Fibroblast of skin of left biceps (primary cell): ENCODE measurements at regions not wholly inside any gene's neighbourhood (a gene's known extent, or its start where the extent isn't known, plus 50 kb on each side); places are given as distances from the start of the nearest gene placed in this dataset.

Source experiments
- DNase-seq, 2 experiments: peaks; one replicate each; pipeline ENCODE4 v3.0.0-alpha.2; 2013; ENCODE audit warnings: low read depth in 2 of 2

- DNase-seq, result peak in 1 of 2 experiments; percentile 28
Observed at GRCh38 chr5:74192606-74193299, 447.8 kb downstream of the ENC1 start.

- DNase-seq, result no peak
Observed at GRCh38 chr5:74188351-74189105, 452.0 kb downstream of the ENC1 start.

DNA sequence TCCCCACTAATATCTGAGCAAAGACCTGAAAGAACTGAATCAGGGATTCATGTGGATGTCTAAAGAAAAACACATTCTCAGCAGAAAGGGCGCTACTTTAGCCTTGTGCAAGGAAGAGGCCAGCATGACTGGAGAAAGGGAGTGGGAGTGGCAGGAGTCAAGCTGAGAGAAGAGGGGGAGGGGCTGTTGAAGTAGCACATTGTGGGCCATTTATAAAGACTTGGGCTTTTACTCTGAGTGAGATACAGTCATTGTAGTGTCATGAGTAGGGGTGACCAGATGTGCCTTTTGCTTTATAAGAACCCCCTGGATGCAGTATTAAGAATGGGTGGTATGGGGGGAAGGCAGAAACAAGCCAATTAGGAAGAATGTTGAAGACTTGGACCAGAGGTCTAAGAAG, 452.8 kb downstream of the ENC1 start:
- DNase-seq, result no peak

GRCh38 chr5:74186356-74187315, 453.9 kb downstream of the ENC1 start:
- DNase-seq, result peak in 1 of 2 experiments; percentile 23

GRCh38 chr5:74185599-74185998, 454.9 kb downstream of the ENC1 start:
- DNase-seq, result no peak

- DNase-seq, result no peak
Observed at GRCh38 chr5:74184649-74185048, 455.9 kb downstream of the ENC1 start.

DNA sequence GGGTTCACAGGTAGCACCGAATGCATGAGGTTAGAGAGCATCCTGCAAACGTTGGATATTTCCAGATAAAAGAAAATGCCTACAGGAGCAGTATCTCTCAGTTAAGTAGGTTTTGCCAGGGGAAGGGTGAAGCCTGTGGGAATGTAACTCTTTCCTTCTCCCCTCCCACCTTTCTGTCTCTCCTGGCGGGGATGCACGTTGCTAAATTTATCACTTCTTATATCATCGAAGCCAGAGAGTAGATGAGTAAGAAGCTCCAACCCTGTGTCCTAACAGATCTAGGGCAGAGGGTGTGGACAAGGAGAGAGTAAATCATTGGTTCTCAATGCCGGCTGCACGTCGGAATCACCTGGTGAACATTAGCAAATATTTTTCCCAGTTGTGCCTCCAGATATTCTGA, 457.5 kb downstream of the ENC1 start:
- DNase-seq, result no peak

DNA sequence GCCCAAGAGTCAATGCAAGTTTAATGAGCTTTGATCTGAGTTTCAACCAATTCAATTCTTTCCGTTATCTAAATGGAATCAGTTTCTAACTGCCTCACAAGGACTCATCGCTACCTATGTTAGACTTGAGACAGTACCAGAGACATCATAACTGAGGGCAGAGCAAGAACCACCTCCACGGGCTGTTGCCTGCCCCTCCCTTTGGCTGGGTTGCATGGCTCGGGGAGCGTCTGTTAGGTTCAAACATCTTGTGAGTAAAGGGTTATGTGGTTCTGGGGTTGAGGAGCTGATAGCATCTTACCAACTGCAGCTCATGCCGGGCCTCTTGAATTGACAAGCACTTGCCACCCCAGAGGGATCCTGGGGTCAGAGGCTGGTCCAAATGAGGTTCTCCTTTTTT, 457.9 kb downstream of the ENC1 start:
- DNase-seq, result no peak

DNA sequence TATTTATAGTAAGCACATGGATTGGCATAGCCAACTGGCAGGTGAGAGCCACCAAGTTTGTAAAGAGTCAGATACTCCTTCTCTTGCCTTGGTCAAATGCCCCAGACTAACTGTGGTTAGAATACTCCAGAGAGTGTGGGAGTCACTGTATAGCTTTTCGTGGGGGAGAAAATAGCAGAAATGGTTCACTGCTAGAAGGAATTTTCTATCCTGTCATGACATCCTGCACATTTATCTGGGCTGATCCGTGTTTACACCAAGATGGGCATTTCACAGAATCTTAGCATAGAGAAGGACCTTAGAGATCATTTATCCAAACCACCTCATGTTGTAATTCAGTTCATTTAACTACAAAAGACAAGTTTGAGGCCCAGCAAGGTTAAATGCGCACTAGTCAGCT, 460.8 kb downstream of the ENC1 start:
- DNase-seq, result no peak

DNA sequence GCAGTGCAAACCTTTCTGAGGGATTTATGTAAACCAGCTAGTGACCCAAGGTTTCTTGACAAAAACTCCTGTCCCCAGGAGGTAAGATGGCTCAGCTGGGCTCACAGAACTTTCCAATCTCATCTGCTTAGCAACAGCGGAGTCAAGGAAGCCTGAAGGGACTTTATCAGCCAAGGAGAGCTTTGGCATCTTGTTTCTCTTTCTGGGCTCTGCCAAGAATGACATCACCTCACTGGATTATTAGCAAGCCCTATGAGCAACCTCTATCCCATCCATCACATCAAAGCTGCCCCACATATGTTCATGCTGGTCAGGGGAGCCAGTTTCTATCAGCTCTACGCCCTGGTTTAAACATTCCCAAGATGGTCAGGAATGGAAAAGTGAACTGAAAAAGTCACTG, 461.3 kb downstream of the ENC1 start:
- peak; percentile 48 to 57 for DNase-seq

- no peak for DNase-seq
Observed at GRCh38 chr5:74177961-74178360, 462.6 kb downstream of the ENC1 start.

- DNase-seq, result no peak
Observed at GRCh38 chr5:74174366-74174765, 466.2 kb downstream of the ENC1 start.

GRCh38 chr5:74173665-74174064, 466.9 kb downstream of the ENC1 start:
- no peak for DNase-seq

GRCh38 chr5:74173241-74173640, 467.3 kb downstream of the ENC1 start:
- no peak for DNase-seq

DNA sequence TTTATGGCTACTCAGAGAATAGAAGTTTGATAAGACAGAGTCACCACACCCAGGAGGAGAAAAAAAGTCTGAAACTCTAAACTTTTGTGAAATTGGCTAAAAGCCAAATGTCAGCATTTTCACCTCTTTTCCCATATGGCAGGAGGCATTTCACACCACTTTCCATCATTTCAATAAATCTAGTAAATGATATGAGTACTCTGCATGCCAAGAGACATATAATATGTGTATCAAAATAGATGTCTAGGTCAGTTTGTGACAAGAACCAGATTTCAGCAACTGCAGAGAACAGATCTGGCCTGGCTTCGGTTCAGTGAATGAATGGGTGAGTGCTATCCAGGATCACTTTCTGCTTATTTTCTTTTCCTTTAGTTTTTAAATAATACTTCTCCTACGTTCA, 470.8 kb downstream of the ENC1 start:
- no peak for DNase-seq

DNA sequence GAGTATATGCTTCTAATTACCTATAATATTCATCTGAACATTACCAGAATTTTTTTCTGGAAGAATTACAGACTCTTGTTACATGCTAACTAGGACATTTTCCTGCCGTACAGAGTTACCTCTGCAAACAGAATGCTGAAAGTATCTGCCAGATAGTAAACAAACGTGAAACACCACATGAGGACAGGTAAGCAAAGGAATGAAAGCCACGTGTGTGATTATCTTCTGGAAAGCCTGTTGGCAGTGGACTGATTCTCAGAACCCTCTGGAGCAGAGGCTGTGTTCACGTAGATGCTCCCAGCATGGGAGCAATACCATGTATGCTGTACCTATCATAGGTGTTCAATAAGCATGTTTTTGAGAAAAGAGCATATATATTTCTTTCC, 472.6 kb downstream of the ENC1 start:
- DNase-seq, result no peak

GRCh38 chr5:74167206-74167929, 473.2 kb downstream of the ENC1 start:
- DNase-seq, result peak in 1 of 2 experiments; percentile 31

DNA sequence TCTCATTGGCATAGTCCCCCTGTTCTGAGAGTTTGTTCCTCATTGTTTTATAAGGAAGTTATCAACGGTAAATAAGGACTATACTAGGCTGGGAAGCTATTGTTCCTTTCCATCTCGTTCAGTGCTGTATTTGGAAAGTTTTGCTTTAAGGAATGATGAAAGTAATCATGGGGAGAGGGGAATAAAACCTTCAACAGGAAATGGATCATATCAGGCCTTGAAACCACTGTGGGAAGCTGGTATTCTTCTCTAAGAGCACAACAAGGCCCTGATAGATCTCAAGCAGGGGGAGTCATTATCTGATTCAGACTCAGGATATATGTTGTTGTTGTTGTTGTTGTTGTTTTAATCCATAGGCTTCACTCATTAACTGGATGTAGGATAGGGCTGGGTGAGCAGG, 474.5 kb downstream of the ENC1 start:
- DNase-seq, result no peak

GRCh38 chr5:74164725-74165235, 475.7 kb downstream of the ENC1 start:
- DNase-seq, result no peak

DNA sequence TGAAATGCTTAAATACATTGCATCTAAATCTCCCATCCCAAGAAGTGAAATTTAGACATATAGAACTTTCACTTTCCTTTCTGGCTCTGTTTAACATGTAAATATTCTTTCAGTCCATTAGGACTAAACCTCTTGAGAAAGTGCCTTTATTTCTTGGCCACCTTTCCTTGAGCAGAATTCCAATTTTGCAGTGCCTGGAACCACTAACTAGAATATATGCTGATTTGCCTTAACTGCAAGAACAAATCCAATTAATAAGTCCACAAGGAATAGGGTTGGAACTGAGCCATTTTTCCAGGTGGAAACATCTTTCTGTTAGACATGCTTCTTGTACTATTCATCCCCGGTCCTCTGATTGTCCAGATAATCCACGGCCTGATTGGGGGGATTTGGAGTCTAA, 478.0 kb downstream of the ENC1 start:
- no peak for DNase-seq

DNA sequence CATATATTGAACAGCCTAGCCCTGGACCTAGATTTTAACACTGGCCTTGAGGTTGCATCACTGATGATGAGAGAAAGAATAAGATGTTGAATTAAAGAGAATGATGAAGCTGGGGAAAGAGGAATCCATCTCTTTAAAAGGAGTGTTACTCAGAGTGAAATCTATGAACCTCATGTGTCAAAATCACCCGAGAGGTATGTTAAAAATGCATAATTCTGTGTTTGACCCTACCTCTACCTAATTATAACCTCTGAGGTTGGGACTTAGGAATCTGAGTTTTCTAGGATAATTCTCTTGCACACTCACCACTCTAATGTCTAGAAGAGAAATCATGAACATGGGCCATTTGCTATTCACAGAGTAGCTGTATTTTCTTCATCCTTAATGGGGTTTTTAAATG, 479.4 kb downstream of the ENC1 start:
- DNase-seq, result peak in 1 of 2 experiments; percentile 12
